DND-41 (cell line): ENCODE measurements at regions not wholly inside any gene's neighbourhood (a gene's known extent, or its start where the extent isn't known, plus 50 kb on each side); places are given as distances from the start of the nearest gene placed in this dataset.

ENCODE experiments used
- CTCF ChIP-seq: IDR thresholded peaks from 2 replicates; pipeline ENCODE4 v1.5.1; 2012; ENCODE audit warnings: borderline replicate concordance, low read length, moderate library complexity, mild to moderate bottlenecking; ENCODE audit not compliant: poor library complexity, severe bottlenecking; ENCODE audit errors: extremely low read depth
- EZH2 ChIP-seq: IDR thresholded peaks from 3 replicates; pipeline ENCODE4 v1.6.1; 2012; ENCODE audit warnings: borderline replicate concordance, low read depth, mild to moderate bottlenecking, moderate library complexity, low read length, inconsistent platforms; ENCODE audit not compliant: severe bottlenecking

GRCh38 chr17:72536788-72537187, 416.0 kb downstream of the SOX9 start:
- TF ChIP-seq CTCF: no peak
- TF ChIP-seq EZH2: no peak
